Body of pancreas (tissue), 4 donors: ENCODE measurements at regions not wholly inside any gene's neighbourhood (a gene's known extent, or its start where the extent isn't known, plus 50 kb on each side); places are given as distances from the start of the nearest gene placed in this dataset.

Experiments
- ATAC-seq: fragments of 150-250 bp; one replicate; pipeline ENCODE4 v1.9.1; 2016
- DNase-seq, 4 donors: peaks; one replicate each; pipeline ENCODE4 v3.0.0-alpha.2; 2019
- H3K27ac ChIP-seq, 4 donors: fragments of 200-600 bp; sonication (generic); 1 replicate in 3 of 4; 2 replicates in 1 of 4; pipeline versions ENCODE4 v1.5.1 to v1.6.1; 2016 to 2019; ENCODE audit warnings: mild to moderate bottlenecking in 1 of 4, mixed read lengths in 1 of 4, moderate library complexity in 1 of 4
- H3K27me3 ChIP-seq, 2 donors: fragments of 200-600 bp; sonication (generic); one replicate each; pipeline ENCODE4 v1.6.0; 2016; ENCODE audit warnings: mild to moderate bottlenecking in 1 of 2
- H3K36me3 ChIP-seq, 2 donors: fragments of 200-600 bp; sonication (generic); replicated peaks in 1 of 2; 2 replicates each; pipeline ENCODE4 v1.5.1; 2016; ENCODE audit warnings: low read depth in 2 of 2; ENCODE audit not compliant: insufficient read depth in 1 of 2
- H3K4me1 ChIP-seq: fragments of 200-600 bp; sonication (generic); one replicate; pipeline ENCODE4 v1.6.0; 2016
- H3K4me3 ChIP-seq, 2 donors: fragments of 200-600 bp; sonication (generic); 1 replicate in 1 of 2; 2 replicates in 1 of 2; pipeline ENCODE4 v1.5.1; 2016 to 2019
- H3K9me3 ChIP-seq, 3 donors: fragments of 200-600 bp; sonication (generic); 1 replicate in 2 of 3; 2 replicates in 1 of 3; pipeline ENCODE4 v1.5.1; 2016
- CTCF ChIP-seq, 7 experiments: fragments of 450-650 bp in 4 of 7; fragments of 200-600 bp in 3 of 7; sonication (generic) in 3 of 7; IDR thresholded peaks; one replicate each; pipeline ENCODE4 v1.5.1; 2016 to 2019; ENCODE audit warnings: antibody characterized with exemption in 7 of 7
- POLR2A ChIP-seq, 3 donors: fragments of 450-650 bp; IDR thresholded peaks; one replicate each; pipeline ENCODE4 v1.6.1; 2016; ENCODE audit warnings: antibody characterized with exemption in 3 of 3, mild to moderate bottlenecking in 2 of 3
- WGBS, 2 donors: methylation state at CpG; one replicate each; pipeline ENCODE4 v1.1.5; 2017; 5-methylcytosine and 5-hydroxymethylcytosine counted together
- intact Hi-C: fragments of 100-400 bp; cut with DNase I; formaldehyde crosslinking; loops from one replicate; pipeline ENCODE4 v1.15.1; 2023

- ATAC-seq: peak; percentile 76
- Histone ChIP-seq H3K27me3 (no peaks in the 10 kb centered on the region), H3K4me3 (no peak overlapping the region), H3K36me3 (no peaks in the 10 kb centered on the region), H3K9me3 (no peaks in the 10 kb centered on the region), H3K4me1 (no peaks in the 10 kb centered on the region), H3K27ac (no peak overlapping the region)
- intact Hi-C loops: no loop called here
- TF ChIP-seq CTCF (IDR thresholded peaks at IDR 0.05) (peak; percentile 65 to 89 (median 68)), POLR2A (IDR thresholded peaks at IDR 0.05) (no peak)
- DNase-seq: peak; percentile 45 to 60 (median 53)
- WGBS, 2 donors: 53 to 61% methylated on average over 10 of the region's 10 CpGs
Observed at GRCh38 chr6:142566628-142567396, 265.0 kb downstream of the ADGRG6 start.

DNA sequence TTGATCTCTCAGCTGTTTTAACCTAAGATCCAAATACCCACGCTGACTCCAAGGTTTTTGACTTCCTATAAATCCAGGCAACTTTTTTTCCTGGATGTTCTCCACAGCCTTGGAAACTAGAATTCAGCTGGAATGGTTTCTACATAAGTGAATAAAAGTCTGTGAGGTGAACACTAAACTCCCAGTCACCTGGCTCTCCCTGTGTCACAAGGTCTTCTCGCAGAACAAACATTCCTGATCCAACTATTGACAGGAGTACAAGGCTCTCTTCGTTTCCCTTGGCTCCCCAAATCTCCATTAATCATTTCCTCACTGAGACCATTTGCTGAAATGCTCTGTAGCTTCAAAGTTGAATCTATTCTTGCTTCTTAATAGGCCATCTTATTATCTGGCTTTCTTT lies 265.7 kb downstream of the ADGRG6 start:
- DNase-seq (no peak), ATAC-seq (no peak)
- no peaks in the 10 kb centered on the region for H3K9me3 ChIP-seq
- H3K27me3 ChIP-seq: no peaks in the 10 kb centered on the region
- H3K27ac ChIP-seq: no peak overlapping the region
- 21 to 27% methylated on average over 3 of the region's 3 CpGs for WGBS, 2 donors
- intact Hi-C loops: no loop called here
- H3K4me3 ChIP-seq: no peak overlapping the region
- H3K36me3 ChIP-seq: no peaks in the 10 kb centered on the region
- TF ChIP-seq POLR2A (IDR thresholded peaks at IDR 0.05): no peak
- TF ChIP-seq CTCF (IDR thresholded peaks at IDR 0.05): no peak
- H3K4me1 ChIP-seq: no peaks in the 10 kb centered on the region

- no peak for DNase-seq
- H3K27ac ChIP-seq: no peak overlapping the region
- H3K4me1 ChIP-seq: no peaks in the 10 kb centered on the region
- H3K36me3 ChIP-seq: no peaks in the 10 kb centered on the region
- no peak overlapping the region for H3K4me3 ChIP-seq
- no peak for TF ChIP-seq CTCF (IDR thresholded peaks at IDR 0.05)
- no peak for TF ChIP-seq POLR2A (IDR thresholded peaks at IDR 0.05)
- no peaks in the 10 kb centered on the region for H3K27me3 ChIP-seq
- no peak for ATAC-seq
- whole genome bisulfite sequencing, 2 donors: 75 to 85% methylated on average over 1 of the region's 1 CpG
- intact Hi-C loops: no loop called here
- peaks cover 0 to 3% (median 0%) of the 10 kb centered on the region in 3 donors for H3K9me3 ChIP-seq
Observed at GRCh38 chr6:142568857-142569597, 267.2 kb downstream of the ADGRG6 start.

DNA sequence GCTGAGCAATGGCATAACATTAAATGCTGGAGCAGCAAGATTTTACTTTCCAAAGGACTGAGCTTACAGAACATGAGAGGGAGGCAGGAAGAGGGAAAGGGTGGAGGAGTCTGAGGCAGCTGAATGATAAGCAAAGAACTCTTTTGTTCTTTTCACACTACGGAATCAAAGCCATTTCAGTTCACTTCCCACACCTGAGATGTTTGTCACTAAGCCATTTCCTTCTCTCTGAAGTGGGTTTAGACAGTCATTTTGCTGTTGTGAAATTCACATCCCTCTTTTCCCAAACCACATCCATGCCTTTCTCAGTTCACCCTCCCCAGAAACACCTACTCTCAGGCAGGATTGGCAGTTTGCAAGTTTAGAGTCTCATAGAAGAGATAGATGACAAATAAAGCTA lies 267.9 kb downstream of the ADGRG6 start:
- ATAC-seq (no peak), DNase-seq (no peak)
- Histone ChIP-seq H3K4me3 (no peak overlapping the region), H3K27me3 (no peaks in the 10 kb centered on the region), H3K27ac (no peak overlapping the region), H3K9me3 (peaks cover 0 to 8% (median 0%) of the 10 kb centered on the region in 3 donors), H3K4me1 (no peaks in the 10 kb centered on the region), H3K36me3 (no peaks in the 10 kb centered on the region)
- WGBS, 2 donors: 19 to 38% methylated on average over 1 of the region's 1 CpG
- intact Hi-C loops: no loop called here
- TF ChIP-seq CTCF (IDR thresholded peaks at IDR 0.05) (no peak), POLR2A (IDR thresholded peaks at IDR 0.05) (no peak)
